Stomach (tissue), 4 donors: ENCODE measurements at regions not wholly inside any gene's neighbourhood (a gene's known extent, or its start where the extent isn't known, plus 50 kb on each side); places are given as distances from the start of the nearest gene placed in this dataset.

ENCODE experiments used
- CTCF ChIP-seq, 7 experiments: fragments of 450-650 bp in 4 of 7; fragments of 200-600 bp in 3 of 7; sonication (generic) in 3 of 7; IDR thresholded peaks; one replicate each; pipeline ENCODE4 v1.5.1; 2016 to 2019; ENCODE audit warnings: antibody characterized with exemption in 7 of 7, control low read depth in 2 of 7, mild to moderate bottlenecking in 1 of 7
- POLR2A ChIP-seq, 4 donors: fragments of 450-650 bp; IDR thresholded peaks; one replicate each; pipeline ENCODE4 v1.6.1; 2016; ENCODE audit warnings: antibody characterized with exemption in 4 of 4, control low read depth in 2 of 4, mild to moderate bottlenecking in 1 of 4, moderate library complexity in 1 of 4

DNA sequence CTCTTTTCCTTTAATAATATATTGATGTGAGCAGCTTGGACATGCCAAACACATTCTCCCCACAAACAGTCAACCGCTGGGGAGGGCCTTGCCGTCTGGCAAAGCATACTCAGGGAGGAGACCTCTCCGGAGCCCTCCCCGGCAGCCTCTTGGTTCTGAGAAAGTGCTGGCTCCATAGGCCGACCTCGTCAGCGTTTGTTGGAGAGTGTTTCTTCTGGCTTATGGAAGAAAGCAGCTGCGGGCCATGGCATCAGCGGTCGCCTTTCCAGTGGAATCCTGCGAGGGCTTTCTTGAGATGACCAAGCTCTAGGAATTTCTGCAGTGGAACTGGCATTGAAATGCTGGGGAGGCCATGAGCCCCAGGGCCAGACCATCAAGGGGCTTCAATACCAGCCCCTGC is 405.7 kb upstream of the IRX4 start:
- TF ChIP-seq CTCF (IDR thresholded peaks at IDR 0.05) (no peak), POLR2A (IDR thresholded peaks at IDR 0.05) (no peak)
